ENCODE measurements at regions not wholly inside any gene's neighbourhood (a gene's known extent, or its start where the extent isn't known, plus 50 kb on each side); places are given as distances from the start of the nearest gene placed in this dataset.
A peak's percentile ranks its signal among the peaks of the same experiment; 100 is the strongest.

GRCh38 chr10:120285408-120285807 is 171.6 kb upstream of the PLPP4 start:
- no peak for DNase-seq (ENCODE audit: low spot score)

GRCh38 chr10:120286280-120286679 is 170.7 kb upstream of the PLPP4 start:
- DNase-seq (ENCODE audit: low spot score) = no peak

- no peak for DNase-seq (ENCODE audit: low spot score)
Observed at GRCh38 chr10:120300513-120300912, 156.5 kb upstream of the PLPP4 start.

- DNase-seq (ENCODE audit: low spot score) = no peak
Observed at GRCh38 chr10:120308589-120308988, 148.4 kb upstream of the PLPP4 start.

- no peak for DNase-seq (ENCODE audit: low spot score)
Observed at GRCh38 chr10:120313715-120314114, 143.3 kb upstream of the PLPP4 start.

- DNase-seq (ENCODE audit: low spot score) = no peak
Observed at GRCh38 chr10:120314442-120314841, 142.6 kb upstream of the PLPP4 start.

- no peak for DNase-seq (ENCODE audit: low spot score)
Observed at GRCh38 chr10:120318862-120319261, 138.2 kb upstream of the PLPP4 start.

- DNase-seq (ENCODE audit: low spot score) = no peak
Observed at GRCh38 chr10:120327675-120328074, 129.4 kb upstream of the PLPP4 start.

GRCh38 chr10:120328647-120329046 is 128.4 kb upstream of the PLPP4 start:
- DNase-seq (ENCODE audit: low spot score) = peak; percentile 2

- DNase-seq (ENCODE audit: low spot score) = no peak
Observed at GRCh38 chr10:120335553-120335952, 121.5 kb upstream of the PLPP4 start.

- no peak for DNase-seq (ENCODE audit: low spot score)
Observed at GRCh38 chr10:120336306-120336910, 120.6 kb upstream of the PLPP4 start.

- peak; percentile 4 for DNase-seq (ENCODE audit: low spot score)
Observed at GRCh38 chr10:120336911-120337540, 120.0 kb upstream of the PLPP4 start.

GRCh38 chr10:120342115-120342714 is 114.8 kb upstream of the PLPP4 start:
- DNase-seq (ENCODE audit: low spot score) = no peak

GRCh38 chr10:120345186-120345585 is 111.8 kb upstream of the PLPP4 start:
- no peak for DNase-seq (ENCODE audit: low spot score)

GRCh38 chr10:120347644-120348043 is 109.4 kb upstream of the PLPP4 start:
- DNase-seq (ENCODE audit: low spot score) = no peak

GRCh38 chr10:120349069-120349468 is 108.0 kb upstream of the PLPP4 start:
- DNase-seq (ENCODE audit: low spot score) = no peak

GRCh38 chr10:120355425-120355824 is 101.6 kb upstream of the PLPP4 start:
- DNase-seq (ENCODE audit: low spot score) = no peak

- no peak for DNase-seq (ENCODE audit: low spot score)
Observed at GRCh38 chr10:120360571-120360970, 96.5 kb upstream of the PLPP4 start.

- DNase-seq (ENCODE audit: low spot score) = no peak
Observed at GRCh38 chr10:120365872-120366271, 91.2 kb upstream of the PLPP4 start.

- no peak for DNase-seq (ENCODE audit: low spot score)
Observed at GRCh38 chr10:120367341-120367740, 89.7 kb upstream of the PLPP4 start.

- DNase-seq (ENCODE audit: low spot score) = no peak
Observed at GRCh38 chr10:120368338-120368737, 88.7 kb upstream of the PLPP4 start.

GRCh38 chr10:120368927-120369326 is 88.1 kb upstream of the PLPP4 start:
- no peak for DNase-seq (ENCODE audit: low spot score)

- no peak for DNase-seq (ENCODE audit: low spot score)
Observed at GRCh38 chr10:120369856-120370276, 87.2 kb upstream of the PLPP4 start.

GRCh38 chr10:120371856-120372255 is 85.2 kb upstream of the PLPP4 start:
- no peak for DNase-seq (ENCODE audit: low spot score)
